AG10803 (cell line): ENCODE measurements at regions not wholly inside any gene's neighbourhood (a gene's known extent, or its start where the extent isn't known, plus 50 kb on each side); places are given as distances from the start of the nearest gene placed in this dataset.

Source experiments
- DNase-seq: peaks from one replicate; pipeline ENCODE4 v3.0.0; 2010; ENCODE audit warnings: low read depth
- H3K4me3 ChIP-seq: 2 replicates; pipeline ENCODE4 v1.5.1; 2011; ENCODE audit warnings: mild to moderate bottlenecking, low read length, control low read depth
- CTCF ChIP-seq: conservative IDR thresholded peaks from 2 replicates; pipeline ENCODE4 v1.5.1; 2011; ENCODE audit warnings: mild to moderate bottlenecking, low read length, control low read depth, inconsistent platforms

DNA sequence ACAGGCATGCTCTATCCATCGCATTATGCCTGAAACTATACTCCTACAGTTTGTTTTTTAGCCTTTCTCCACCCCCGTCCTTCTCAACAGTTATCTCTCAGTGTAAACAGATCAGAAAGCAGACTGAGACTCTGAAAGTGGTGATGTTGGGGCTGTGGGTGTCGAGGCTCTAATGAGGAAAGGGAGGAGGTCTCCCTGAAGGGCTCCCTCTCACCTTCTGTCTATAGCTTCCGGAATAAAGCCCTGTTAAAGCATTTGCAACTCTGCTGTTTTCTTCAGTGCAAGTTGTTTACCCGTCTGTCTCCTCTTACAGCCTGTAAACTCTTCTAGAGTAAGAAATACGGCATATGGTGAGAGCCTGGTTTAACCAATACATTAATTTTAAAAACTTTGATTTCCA is 136.7 kb upstream of the SYT4 start:
- no peak for TF ChIP-seq CTCF
- no peak overlapping the region for H3K4me3 ChIP-seq
- DNase-seq: no peak

- no peak for TF ChIP-seq CTCF
- no peak for DNase-seq
Observed at GRCh38 chr18:43420091-43420490, 142.8 kb upstream of the SYT4 start.

DNA sequence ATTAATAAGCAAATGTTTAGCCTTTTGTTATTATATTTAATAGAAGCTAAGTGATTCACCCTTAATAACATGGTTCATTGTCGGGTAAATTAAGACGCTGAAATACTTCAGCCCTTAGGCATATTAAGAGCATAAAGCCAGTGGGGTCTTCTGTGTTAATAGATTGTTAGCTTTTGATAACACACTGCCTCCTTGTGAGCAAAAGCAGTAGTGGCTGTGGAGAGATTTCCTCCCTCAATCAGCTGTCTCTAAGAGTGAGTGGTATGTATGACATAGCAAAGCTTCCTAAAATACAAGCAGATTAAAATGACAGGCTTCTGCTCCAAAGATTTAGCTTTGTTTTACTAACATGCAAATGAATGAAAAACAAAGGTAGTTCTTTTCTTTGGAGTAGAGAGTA is 143.7 kb upstream of the SYT4 start:
- no peak overlapping the region for H3K4me3 ChIP-seq
- TF ChIP-seq CTCF: no peak
- DNase-seq: no peak

More at GRCh38 chr18:43420091-43420490, 142.8 kb upstream of the SYT4 start:
- no peak overlapping the region for H3K4me3 ChIP-seq

DNA sequence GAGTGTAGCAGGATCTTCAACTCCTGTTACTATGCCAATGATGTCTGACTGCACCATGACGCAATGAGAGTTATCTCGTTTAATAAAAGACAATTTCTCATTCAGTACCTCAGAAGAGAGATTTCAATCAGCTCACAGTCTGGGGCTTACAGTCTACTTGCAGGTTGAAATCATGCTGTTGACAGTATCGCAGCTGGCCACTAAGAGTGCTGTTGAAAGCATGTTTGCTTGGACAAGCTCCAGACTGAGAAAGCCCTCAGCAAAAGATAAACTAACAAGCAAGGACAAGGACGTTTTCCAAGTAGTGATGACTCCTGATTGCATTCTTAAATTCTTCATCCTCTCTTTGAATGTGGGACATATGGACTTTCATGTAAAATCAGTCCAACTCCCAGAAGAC is 145.2 kb upstream of the SYT4 start:
- H3K4me3 ChIP-seq: no peak overlapping the region
- no peak for TF ChIP-seq CTCF
- DNase-seq: no peak

- no peak overlapping the region for H3K4me3 ChIP-seq
- no peak for TF ChIP-seq CTCF
- no peak for DNase-seq
Observed at GRCh38 chr18:43435851-43436250, 158.6 kb upstream of the SYT4 start.

DNA sequence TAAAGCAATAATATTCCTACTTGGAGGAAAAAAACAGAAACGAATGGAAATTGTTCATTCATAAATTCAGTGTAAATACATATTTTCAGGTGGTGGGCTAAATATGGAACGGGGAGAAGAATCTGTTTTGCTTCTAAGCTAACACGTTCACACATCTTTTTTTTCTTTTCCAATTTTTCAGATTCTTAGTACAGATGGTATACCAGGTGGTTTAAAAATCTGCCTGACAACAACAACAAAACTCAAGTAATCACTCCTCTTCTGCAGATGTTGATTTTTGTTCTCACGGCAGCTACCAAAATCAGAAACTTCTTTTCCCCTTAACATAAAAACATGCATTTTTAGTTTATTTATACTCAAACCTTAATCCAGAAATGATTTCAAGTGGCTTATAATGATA is 164.8 kb upstream of the SYT4 start:
- H3K4me3 ChIP-seq: no peak overlapping the region
- no peak for DNase-seq
- no peak for TF ChIP-seq CTCF

DNA sequence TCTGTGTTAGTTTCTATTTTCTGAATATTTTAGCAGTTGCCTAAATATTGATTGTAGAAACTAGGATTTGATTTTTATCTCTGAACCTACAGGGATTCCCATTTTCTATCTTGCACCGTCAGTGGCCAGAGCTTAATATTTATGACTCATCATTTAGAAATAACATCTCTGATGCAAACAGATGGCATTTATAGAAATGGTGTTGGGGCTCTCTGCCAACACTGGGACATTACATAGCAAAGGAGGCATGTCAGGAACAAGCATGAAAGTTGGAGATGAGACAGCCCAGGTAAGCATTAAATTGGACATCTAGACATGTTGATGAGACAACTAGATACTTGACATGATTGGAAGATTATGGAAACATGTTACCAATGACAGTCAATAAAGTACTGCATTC is 165.3 kb upstream of the SYT4 start:
- no peak overlapping the region for H3K4me3 ChIP-seq
- no peak for TF ChIP-seq CTCF
- no peak for DNase-seq
